Body of pancreas (tissue), 4 donors: ENCODE measurements at regions not wholly inside any gene's neighbourhood (a gene's known extent, or its start where the extent isn't known, plus 50 kb on each side); places are given as distances from the start of the nearest gene placed in this dataset.

Experiments
- POLR2A ChIP-seq, 3 donors: fragments of 450-650 bp; IDR thresholded peaks; one replicate each; pipeline ENCODE4 v1.6.1; 2016; ENCODE audit warnings: antibody characterized with exemption in 3 of 3, mild to moderate bottlenecking in 2 of 3
- TF ChIP-seq, protein P1 (sequence below), 7 experiments: fragments of 450-650 bp in 4 of 7; fragments of 200-600 bp in 3 of 7; sonication (generic) in 3 of 7; IDR thresholded peaks; one replicate each; pipeline ENCODE4 v1.5.1; 2016 to 2019; ENCODE audit warnings: antibody characterized with exemption in 7 of 7

DNA sequence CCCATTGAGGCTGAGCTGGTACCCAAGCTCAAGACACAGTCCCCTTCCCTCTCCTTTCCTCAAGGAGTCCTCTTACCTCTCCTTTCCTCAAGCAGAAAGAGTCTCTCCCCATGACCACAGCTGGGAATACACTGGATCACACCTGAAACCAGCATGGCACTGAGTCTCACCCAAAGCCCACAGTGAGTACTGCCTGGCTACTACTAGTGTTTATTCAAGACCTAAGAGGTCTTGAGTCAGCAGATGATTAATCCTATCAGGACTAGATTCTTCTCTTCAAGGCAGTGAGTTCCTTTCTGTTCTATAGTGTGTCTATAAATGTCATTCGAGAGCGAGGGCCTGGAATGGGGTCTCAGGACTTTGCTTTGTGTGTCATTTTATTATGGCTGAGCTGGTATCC lies 111.4 kb downstream of the METTL4 start:
- TF ChIP-seq POLR2A (IDR thresholded peaks at IDR 0.05): no peak
- TF ChIP-seq, protein P1, sequence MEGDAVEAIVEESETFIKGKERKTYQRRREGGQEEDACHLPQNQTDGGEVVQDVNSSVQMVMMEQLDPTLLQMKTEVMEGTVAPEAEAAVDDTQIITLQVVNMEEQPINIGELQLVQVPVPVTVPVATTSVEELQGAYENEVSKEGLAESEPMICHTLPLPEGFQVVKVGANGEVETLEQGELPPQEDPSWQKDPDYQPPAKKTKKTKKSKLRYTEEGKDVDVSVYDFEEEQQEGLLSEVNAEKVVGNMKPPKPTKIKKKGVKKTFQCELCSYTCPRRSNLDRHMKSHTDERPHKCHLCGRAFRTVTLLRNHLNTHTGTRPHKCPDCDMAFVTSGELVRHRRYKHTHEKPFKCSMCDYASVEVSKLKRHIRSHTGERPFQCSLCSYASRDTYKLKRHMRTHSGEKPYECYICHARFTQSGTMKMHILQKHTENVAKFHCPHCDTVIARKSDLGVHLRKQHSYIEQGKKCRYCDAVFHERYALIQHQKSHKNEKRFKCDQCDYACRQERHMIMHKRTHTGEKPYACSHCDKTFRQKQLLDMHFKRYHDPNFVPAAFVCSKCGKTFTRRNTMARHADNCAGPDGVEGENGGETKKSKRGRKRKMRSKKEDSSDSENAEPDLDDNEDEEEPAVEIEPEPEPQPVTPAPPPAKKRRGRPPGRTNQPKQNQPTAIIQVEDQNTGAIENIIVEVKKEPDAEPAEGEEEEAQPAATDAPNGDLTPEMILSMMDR (IDR thresholded peaks at IDR 0.05): no peak
